SK-N-SH (cell line): ENCODE measurements at regions not wholly inside any gene's neighbourhood (a gene's known extent, or its start where the extent isn't known, plus 50 kb on each side); places are given as distances from the start of the nearest gene placed in this dataset.

Experiments used
- CTCF ChIA-PET: fragments of 300-600, 350-600 bp; formaldehyde crosslinking; extraction: SDS; loops from one replicate; lab custom pipeline; 2021; lab: Yijun Ruan, JAX
- POLR2A ChIA-PET: fragments of 350-600 bp; sonication (Branson Sonifier 250); formaldehyde crosslinking; extraction: SDS; loops from one replicate; lab custom pipeline; 2020; ENCODE audit warnings: antibody characterized with exemption, inconsistent platforms; lab: Yijun Ruan, JAX
- DNase-seq: peaks from one replicate; pipeline ENCODE4 v3.0.0; 2012
- H2AFZ ChIP-seq: fragments of 200-600 bp; sonication (generic); 2 replicates; pipeline ENCODE4 v1.8.1; 2016; ENCODE audit warnings: antibody characterized with exemption, mild to moderate bottlenecking, low read depth
- H3F3A ChIP-seq: fragments of 200-600 bp; sonication (generic); replicated peaks from 2 replicates; pipeline ENCODE3; 2016; ENCODE audit warnings: antibody characterized with exemption, mild to moderate bottlenecking; ENCODE audit not compliant: insufficient read depth
- H3K27ac ChIP-seq, 2 experiments: fragments of 200-500 bp in 1 of 2; fragments of 200-600 bp in 1 of 2; sonication (Bioruptor generic) in 1 of 2; sonication (generic), shearing (Covaris generic) in 1 of 2; 2 replicates each; pipeline versions ENCODE4 v1.5.1 to v1.6.1; 2014 to 2016; ENCODE audit warnings: low read depth in 2 of 2, inconsistent platforms in 1 of 2, low read length in 1 of 2, mild to moderate bottlenecking in 1 of 2, mixed read lengths in 1 of 2
- H3K27me3 ChIP-seq: fragments of 200-600 bp; sonication (generic), shearing (Covaris generic); 2 replicates; pipeline ENCODE4 v1.6.1; 2016; ENCODE audit warnings: mixed run types; ENCODE audit not compliant: insufficient read depth
- H3K36me3 ChIP-seq, 2 experiments: fragments of 200-500 bp in 1 of 2; fragments of 200-600 bp in 1 of 2; sonication (Bioruptor generic) in 1 of 2; sonication (generic) in 1 of 2; replicated peaks in 1 of 2; 2 replicates each; pipeline versions ENCODE3 to v1.5.1; 2014 to 2016; ENCODE audit warnings: low read length in 1 of 2, mild to moderate bottlenecking in 1 of 2; ENCODE audit not compliant: insufficient read depth in 2 of 2, control insufficient read depth in 1 of 2
- H3K4me1 ChIP-seq, 2 experiments: fragments of 200-500 bp in 1 of 2; fragments of 200-600 bp in 1 of 2; sonication (Bioruptor generic) in 1 of 2; sonication (generic), shearing (Covaris generic) in 1 of 2; 2 replicates each; pipeline versions ENCODE4 v1.5.1 to v1.6.1; 2014 to 2016; ENCODE audit warnings: low read depth in 1 of 2, low read length in 1 of 2, mixed run types in 1 of 2; ENCODE audit not compliant: insufficient read depth in 2 of 2, control insufficient read depth in 1 of 2
- H3K4me2 ChIP-seq: fragments of 200-600 bp; sonication (generic), shearing (Covaris generic); 2 replicates; pipeline ENCODE4 v1.6.1; 2017; ENCODE audit warnings: mixed run types
- H3K4me3 ChIP-seq, 2 experiments: fragments of 200-500 bp in 1 of 2; fragments of 200-600 bp in 1 of 2; sonication (Bioruptor generic) in 1 of 2; sonication (generic), shearing (Covaris generic) in 1 of 2; 2 replicates each; pipeline versions ENCODE4 v1.5.1 to v1.8.1; 2014 to 2016; ENCODE audit warnings: low read depth in 2 of 2, inconsistent platforms in 1 of 2, low read length in 1 of 2, mild to moderate bottlenecking in 1 of 2, mixed read lengths in 1 of 2, moderate library complexity in 1 of 2
- H3K79me2 ChIP-seq: fragments of 200-600 bp; sonication (generic); 2 replicates; pipeline ENCODE4 v1.8.1; 2017; ENCODE audit warnings: mild to moderate bottlenecking; ENCODE audit not compliant: insufficient read depth
- H3K9ac ChIP-seq: fragments of 200-600 bp; sonication (generic); 2 replicates; pipeline ENCODE4 v1.6.1; 2017; ENCODE audit warnings: mixed run types
- H3K9me2 ChIP-seq: fragments of 200-600 bp; sonication (generic); 2 replicates; pipeline ENCODE4 v1.6.1; 2017; ENCODE audit warnings: mixed run types
- H3K9me3 ChIP-seq: fragments of 200-600 bp; sonication (generic); 2 replicates; pipeline ENCODE4 v1.6.1; 2017; ENCODE audit warnings: mixed run types, mild to moderate bottlenecking, moderate library complexity
- H4K20me1 ChIP-seq: fragments of 200-600 bp; sonication (generic); 2 replicates; pipeline ENCODE4 v1.6.1; 2017; ENCODE audit warnings: mild to moderate bottlenecking, mixed run types; ENCODE audit not compliant: insufficient read depth
- CHD2 ChIP-seq: fragments of 150-350 bp; IDR thresholded peaks from 2 replicates; pipeline ENCODE4 v1.6.1; 2018; ENCODE audit warnings: low read length; ENCODE audit not compliant: partially characterized antibody
- ELF1 ChIP-seq: IDR thresholded peaks from 2 replicates; pipeline ENCODE4 v1.4.0; 2012
- FOXM1 ChIP-seq: IDR thresholded peaks from 2 replicates; pipeline ENCODE4 v1.4.0; 2012; ENCODE audit warnings: low read depth, mild to moderate bottlenecking
- GABPA ChIP-seq: IDR thresholded peaks from 2 replicates; pipeline ENCODE4 v1.4.0; 2012; ENCODE audit warnings: low read depth, mild to moderate bottlenecking
- JUND ChIP-seq: IDR thresholded peaks from 2 replicates; pipeline ENCODE4 v1.4.0; 2012
- NRF1 ChIP-seq: IDR thresholded peaks from 2 replicates; pipeline ENCODE4 v1.6.1; 2012; ENCODE audit warnings: low read depth, mild to moderate bottlenecking, low read length
- RCOR1 ChIP-seq: fragments of 150-350 bp; IDR thresholded peaks from 2 replicates; pipeline ENCODE4 v1.6.1; 2017; ENCODE audit warnings: antibody characterized with exemption, low read length
- SMC3 ChIP-seq: IDR thresholded peaks from 2 replicates; pipeline ENCODE4 v1.6.1; 2012; ENCODE audit warnings: low read depth, low read length, improper control_type of control experiment
- TCF12 ChIP-seq: IDR thresholded peaks from 2 replicates; pipeline ENCODE4 v1.4.0; 2012
- WGBS: methylation state at CpG from one replicate; pipeline ENCODE4 v1.1.6; 2017; ENCODE audit warnings: low lambda C conversion rate; 5-methylcytosine and 5-hydroxymethylcytosine counted together
- TF ChIP-seq, protein P1 (sequence below): IDR thresholded peaks from 2 replicates; pipeline ENCODE4 v1.4.0; 2012; ENCODE audit warnings: low read depth, borderline replicate concordance
- TF ChIP-seq, protein P2 (sequence below): IDR thresholded peaks from 2 replicates; pipeline ENCODE4 v1.4.0; 2012; ENCODE audit warnings: low read depth, borderline replicate concordance
- TF ChIP-seq, protein P3 (sequence below): fragments of 150-350 bp; IDR thresholded peaks from 2 replicates; pipeline ENCODE4 v1.6.1; 2016; ENCODE audit warnings: mild to moderate bottlenecking, low read depth, low read length

DNA sequence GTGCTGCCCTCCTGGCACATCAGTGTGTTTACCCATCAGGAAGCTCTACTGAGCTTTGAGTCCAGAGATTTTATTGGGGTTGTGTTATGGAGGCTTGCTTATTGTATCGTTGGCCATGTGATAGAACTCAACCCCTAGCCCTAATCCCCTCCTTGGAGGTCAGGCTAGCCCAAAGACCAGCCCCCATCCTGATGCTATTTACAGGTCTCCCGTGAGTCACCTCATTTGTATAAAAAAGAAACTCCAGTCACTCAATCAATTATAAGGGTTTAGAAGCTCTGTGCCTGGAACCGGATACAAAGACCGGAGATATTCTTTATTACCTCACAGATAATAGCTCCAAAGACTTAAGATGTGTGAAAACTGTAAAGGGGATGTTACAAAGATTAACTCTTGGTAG, 405.9 kb downstream of the CNTNAP4 start:
- no peak for TF ChIP-seq JUND
- TF ChIP-seq, protein P1, sequence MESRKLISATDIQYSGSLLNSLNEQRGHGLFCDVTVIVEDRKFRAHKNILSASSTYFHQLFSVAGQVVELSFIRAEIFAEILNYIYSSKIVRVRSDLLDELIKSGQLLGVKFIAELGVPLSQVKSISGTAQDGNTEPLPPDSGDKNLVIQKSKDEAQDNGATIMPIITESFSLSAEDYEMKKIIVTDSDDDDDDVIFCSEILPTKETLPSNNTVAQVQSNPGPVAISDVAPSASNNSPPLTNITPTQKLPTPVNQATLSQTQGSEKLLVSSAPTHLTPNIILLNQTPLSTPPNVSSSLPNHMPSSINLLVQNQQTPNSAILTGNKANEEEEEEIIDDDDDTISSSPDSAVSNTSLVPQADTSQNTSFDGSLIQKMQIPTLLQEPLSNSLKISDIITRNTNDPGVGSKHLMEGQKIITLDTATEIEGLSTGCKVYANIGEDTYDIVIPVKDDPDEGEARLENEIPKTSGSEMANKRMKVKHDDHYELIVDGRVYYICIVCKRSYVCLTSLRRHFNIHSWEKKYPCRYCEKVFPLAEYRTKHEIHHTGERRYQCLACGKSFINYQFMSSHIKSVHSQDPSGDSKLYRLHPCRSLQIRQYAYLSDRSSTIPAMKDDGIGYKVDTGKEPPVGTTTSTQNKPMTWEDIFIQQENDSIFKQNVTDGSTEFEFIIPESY, result no peak
- no peak for TF ChIP-seq NRF1
- POLR2A ChIA-PET, result no interaction called here
- Histone ChIP-seq H4K20me1 (no peaks in the 10 kb centered on the region), H3K27me3 (no peaks in the 10 kb centered on the region), H3K9me3 (no peaks in the 10 kb centered on the region), H3K79me2 (no peaks in the 10 kb centered on the region), H3K4me1 (no peaks in the 10 kb centered on the region), H3F3A (no peaks in the 10 kb centered on the region), H3K27ac (no peak overlapping the region), H2AFZ (no peak overlapping the region), H3K36me3 (no peaks in the 10 kb centered on the region), H3K4me2 (no peak overlapping the region), H3K9me2 (no peaks in the 10 kb centered on the region), H3K4me3 (no peak overlapping the region), H3K9ac (no peak overlapping the region)
- CTCF ChIA-PET, result interaction anchor here (1.0 to 1.4 kb wide), 2 partner anchors 13 to 489 kb away, joined by 3 to 4 read pairs; no protein-coding TSS in a partner anchor
- 45% methylated on average over 4 of the region's 4 CpGs for WGBS
- DNase-seq, result no peak

DNA sequence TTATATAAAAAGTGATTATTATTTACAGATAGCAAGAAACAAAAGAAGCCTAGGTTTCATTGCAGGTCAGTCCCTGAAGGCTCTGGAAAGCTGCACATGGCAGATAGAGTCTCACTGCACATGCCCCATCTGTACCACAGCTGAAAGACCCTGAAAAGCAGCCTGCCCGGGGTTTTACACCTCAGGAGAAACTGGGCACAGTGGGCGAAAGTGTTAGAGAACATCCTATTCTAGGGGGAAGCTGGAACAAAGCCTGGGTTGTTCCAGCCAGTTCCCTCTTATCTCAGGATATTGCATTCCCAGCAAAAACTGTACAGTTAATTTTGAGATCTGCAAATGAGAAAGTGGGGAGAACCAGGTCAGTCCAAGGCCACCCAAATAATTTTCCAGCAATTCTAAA, 419.7 kb downstream of the CNTNAP4 start:
- Histone ChIP-seq H3F3A (no peaks in the 10 kb centered on the region), H3K27me3 (no peaks in the 10 kb centered on the region), H3K4me3 (no peak overlapping the region), H4K20me1 (no peaks in the 10 kb centered on the region), H3K4me1 (peaks cover 0 to 2% of the 10 kb centered on the region in 2 experiments; a peak in 1 of 4 replicates), H3K79me2 (no peaks in the 10 kb centered on the region), H3K27ac (no peak overlapping the region), H3K9ac (no peak overlapping the region), H3K4me2 (no peak overlapping the region), H3K9me3 (no peaks in the 10 kb centered on the region), H2AFZ (no peak overlapping the region), H3K36me3 (no peaks in the 10 kb centered on the region), H3K9me2 (no peaks in the 10 kb centered on the region)
- 7% methylated on average over 2 of the region's 2 CpGs for WGBS
- ChIA-PET CTCF (no interaction called here), POLR2A (no interaction called here)
- TF ChIP-seq ELF1 (no peak), RCOR1 (no peak), FOXM1 (no peak), CHD2 (no peak), TCF12 (no peak), GABPA (no peak), SMC3 (no peak)
- TF ChIP-seq, protein P2, sequence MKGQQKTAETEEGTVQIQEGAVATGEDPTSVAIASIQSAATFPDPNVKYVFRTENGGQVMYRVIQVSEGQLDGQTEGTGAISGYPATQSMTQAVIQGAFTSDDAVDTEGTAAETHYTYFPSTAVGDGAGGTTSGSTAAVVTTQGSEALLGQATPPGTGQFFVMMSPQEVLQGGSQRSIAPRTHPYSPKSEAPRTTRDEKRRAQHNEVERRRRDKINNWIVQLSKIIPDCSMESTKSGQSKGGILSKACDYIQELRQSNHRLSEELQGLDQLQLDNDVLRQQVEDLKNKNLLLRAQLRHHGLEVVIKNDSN, result no peak
- TF ChIP-seq, protein P3, sequence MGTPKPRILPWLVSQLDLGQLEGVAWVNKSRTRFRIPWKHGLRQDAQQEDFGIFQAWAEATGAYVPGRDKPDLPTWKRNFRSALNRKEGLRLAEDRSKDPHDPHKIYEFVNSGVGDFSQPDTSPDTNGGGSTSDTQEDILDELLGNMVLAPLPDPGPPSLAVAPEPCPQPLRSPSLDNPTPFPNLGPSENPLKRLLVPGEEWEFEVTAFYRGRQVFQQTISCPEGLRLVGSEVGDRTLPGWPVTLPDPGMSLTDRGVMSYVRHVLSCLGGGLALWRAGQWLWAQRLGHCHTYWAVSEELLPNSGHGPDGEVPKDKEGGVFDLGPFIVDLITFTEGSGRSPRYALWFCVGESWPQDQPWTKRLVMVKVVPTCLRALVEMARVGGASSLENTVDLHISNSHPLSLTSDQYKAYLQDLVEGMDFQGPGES, result no peak
- DNase-seq, result no peak
